Heart right ventricle (tissue), 16 donors: ENCODE measurements at regions not wholly inside any gene's neighbourhood (a gene's known extent, or its start where the extent isn't known, plus 50 kb on each side); places are given as distances from the start of the nearest gene placed in this dataset.

Experiments used
- ATAC-seq, 8 donors: fragments of 200-7000 bp; cut with Tn5 transposase; one replicate each; pipeline ENCODE4 v1.9.1; 2020; ENCODE audit warnings: mild to moderate bottlenecking in 8 of 8, moderate library complexity in 8 of 8, moderate number of reproducible peaks in 1 of 8
- DNase-seq, 2 donors: peaks; one replicate each; pipeline ENCODE4 v3.0.0-alpha.2; 2020
- H3K27ac ChIP-seq, 10 donors: fragments of 200-600 bp; sonication (generic) in 2 of 10; one replicate each; pipeline versions ENCODE4 v1.5.0 to v1.8.0; 2020 to 2022; ENCODE audit warnings: mild to moderate bottlenecking in 3 of 10
- H3K27me3 ChIP-seq, 7 donors: fragments of 200-600 bp; one replicate each; pipeline ENCODE4 v1.8.0; 2021 to 2022; ENCODE audit warnings: mild to moderate bottlenecking in 2 of 7
- H3K36me3 ChIP-seq, 9 donors: fragments of 200-600 bp; sonication (generic) in 1 of 9; one replicate each; pipeline versions ENCODE4 v1.5.0 to v1.8.0; 2020 to 2022; ENCODE audit warnings: mild to moderate bottlenecking in 2 of 9
- H3K4me1 ChIP-seq, 9 donors: fragments of 200-600 bp; sonication (generic) in 1 of 9; one replicate each; pipeline versions ENCODE4 v1.5.0 to v1.8.0; 2020 to 2022; ENCODE audit warnings: mild to moderate bottlenecking in 4 of 9
- H3K4me3 ChIP-seq, 10 donors: fragments of 200-600 bp; sonication (generic) in 2 of 10; one replicate each; pipeline versions ENCODE4 v1.5.0 to v1.8.0; 2020 to 2022; ENCODE audit warnings: mild to moderate bottlenecking in 7 of 10, moderate library complexity in 2 of 10
- H3K9me3 ChIP-seq, 11 donors: fragments of 200-600 bp in 10 of 11; sonication (generic) in 2 of 11; one replicate each; pipeline versions ENCODE4 v1.5.0 to v1.8.0; 2013 to 2022; ENCODE audit warnings: mild to moderate bottlenecking in 2 of 11, control low read depth in 1 of 11, moderate library complexity in 1 of 11
- WGBS, 2 donors: extraction: QIAGEN DNeasy Blood & Tissue Kit; methylation state at CpG; one replicate each; pipeline ENCODE4 v1.1.7; 2013; ENCODE audit warnings: inconsistent platforms in 1 of 2; 5-methylcytosine and 5-hydroxymethylcytosine counted together
- intact Hi-C, 10 donors: fragments of 100-400 bp; cut with DNase I; formaldehyde crosslinking; loops; one replicate each; pipeline versions ENCODE4 v1.11.1 to v1.14.2; 2022
- TF ChIP-seq, protein P1 (sequence below), 9 donors: fragments of 200-600 bp; sonication (generic) in 2 of 9; IDR thresholded peaks; one replicate each; pipeline versions ENCODE4 v1.5.0 to v1.8.0; 2021 to 2022; ENCODE audit warnings: antibody characterized with exemption in 9 of 9, mild to moderate bottlenecking in 5 of 9, moderate library complexity in 1 of 9
- donor health status: Arrhythmogenic right ventricular cardiomyopathy.
- donor health status: ischemic (EF 13 %, LVEDD 7.1; RV severe dilation, severe dysfunction).
- donor health status: healthy with polysubstance abuse.
- donor health status: DM: no; HTN: yes; CAD: no.
- donor health status: DM: no; HTN: no; CAD: no.
- donor health status: ischemic (EF 25% LVEDD 6.9; RV normal size, moderate dysfunction).
- donor health status: ischemic (EF 25% LVEDD 5.7; RV mildly dilated, moderate dysfunction).
- donor health status: healthy.
- donor health status: DM: yes; HTN: yes; CAD: no.
- donor health status: Ischemic cardiomyopathy.
- donor health status: ischemic (EF 35%, LVEDD 5.7; RV mildly dilated, moderate dysfunction).
- donor health status: nonischemic (EF 11% LVEDD 7.7; RV severe dilation, severe dysfunction).
- donor health status: DM: yes; HTN: yes; CAD: no.
- donor health status: PGD.
- donor health status: ischemic (EF 29% LVEDD 5.4; RV normal size, mild dysfunction).
- donor health status: nonischemic (EF 23%, LVEDD 6.1; RV moderate dilation, normal function).

DNA sequence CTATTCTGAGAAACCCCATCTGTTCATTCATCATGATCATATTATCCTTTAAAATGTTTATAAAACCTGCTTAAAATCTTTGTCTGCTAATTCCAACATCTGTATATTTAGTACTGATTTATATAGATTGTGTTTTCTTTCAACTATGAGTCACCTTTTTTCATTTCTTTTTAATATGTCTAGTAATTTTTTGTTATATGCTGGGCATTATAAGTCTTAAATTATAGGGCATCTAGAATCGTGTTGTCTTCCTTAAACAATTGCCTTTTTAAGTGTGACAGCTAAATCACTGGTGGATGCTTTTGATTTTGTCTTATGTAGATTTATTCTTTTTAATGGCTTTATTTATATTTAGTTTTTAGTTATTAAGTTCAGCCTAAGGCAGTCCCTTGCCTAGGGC is 323.4 kb upstream of the THRB start:
- Histone ChIP-seq H3K27me3 (peaks cover 0 to 4% (median 0%) of the 10 kb centered on the region in 7 donors), H3K36me3 (no peaks in the 10 kb centered on the region), H3K27ac (no peak overlapping the region), H3K4me1 (no peaks in the 10 kb centered on the region), H3K9me3 (peaks cover 0 to 16% (median 0%) of the 10 kb centered on the region in 11 donors), H3K4me3 (no peak overlapping the region)
- DNase-seq = no peak
- TF ChIP-seq, protein P1, sequence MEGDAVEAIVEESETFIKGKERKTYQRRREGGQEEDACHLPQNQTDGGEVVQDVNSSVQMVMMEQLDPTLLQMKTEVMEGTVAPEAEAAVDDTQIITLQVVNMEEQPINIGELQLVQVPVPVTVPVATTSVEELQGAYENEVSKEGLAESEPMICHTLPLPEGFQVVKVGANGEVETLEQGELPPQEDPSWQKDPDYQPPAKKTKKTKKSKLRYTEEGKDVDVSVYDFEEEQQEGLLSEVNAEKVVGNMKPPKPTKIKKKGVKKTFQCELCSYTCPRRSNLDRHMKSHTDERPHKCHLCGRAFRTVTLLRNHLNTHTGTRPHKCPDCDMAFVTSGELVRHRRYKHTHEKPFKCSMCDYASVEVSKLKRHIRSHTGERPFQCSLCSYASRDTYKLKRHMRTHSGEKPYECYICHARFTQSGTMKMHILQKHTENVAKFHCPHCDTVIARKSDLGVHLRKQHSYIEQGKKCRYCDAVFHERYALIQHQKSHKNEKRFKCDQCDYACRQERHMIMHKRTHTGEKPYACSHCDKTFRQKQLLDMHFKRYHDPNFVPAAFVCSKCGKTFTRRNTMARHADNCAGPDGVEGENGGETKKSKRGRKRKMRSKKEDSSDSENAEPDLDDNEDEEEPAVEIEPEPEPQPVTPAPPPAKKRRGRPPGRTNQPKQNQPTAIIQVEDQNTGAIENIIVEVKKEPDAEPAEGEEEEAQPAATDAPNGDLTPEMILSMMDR (IDR thresholded peaks at IDR 0.05) = no peak
- intact Hi-C loops = no loop called here
- 85% methylated on average over 1 of the region's 1 CpG for WGBS, 2 donors
- ATAC-seq = no peak

DNA sequence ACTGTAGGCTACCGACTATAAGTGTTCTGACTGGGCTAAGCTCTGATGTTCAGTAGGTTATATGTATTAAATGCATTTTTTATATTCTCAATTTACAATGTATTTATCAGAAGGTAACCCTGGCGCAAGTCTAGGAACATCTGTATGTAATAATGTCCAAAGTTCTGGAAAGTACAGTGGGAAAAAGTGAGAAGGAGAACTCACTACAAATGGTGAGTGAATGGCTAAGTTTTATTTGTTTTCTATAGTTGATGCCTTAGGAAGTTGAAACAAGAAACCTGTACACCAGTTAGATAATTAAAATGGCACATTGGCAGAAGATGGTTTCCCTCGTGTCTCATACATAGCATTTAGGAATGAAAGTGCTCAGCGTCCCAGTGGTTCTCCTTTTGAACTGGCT is 333.4 kb upstream of the THRB start:
- DNase-seq (no peak), ATAC-seq (no peak)
- Histone ChIP-seq H3K27ac (no peak overlapping the region), H3K36me3 (no peaks in the 10 kb centered on the region), H3K9me3 (no peaks in the 10 kb centered on the region), H3K4me1 (peaks cover 0 to 17% (median 8%) of the 10 kb centered on the region in 9 donors), H3K27me3 (peaks cover 0 to 71% (median 44%) of the 10 kb centered on the region in 7 donors), H3K4me3 (no peak overlapping the region)
- intact Hi-C loops = no loop called here
- TF ChIP-seq, protein P1 (IDR thresholded peaks at IDR 0.05) = no peak
- 89 to 92% methylated on average over 4 of the region's 4 CpGs for WGBS, 2 donors

DNA sequence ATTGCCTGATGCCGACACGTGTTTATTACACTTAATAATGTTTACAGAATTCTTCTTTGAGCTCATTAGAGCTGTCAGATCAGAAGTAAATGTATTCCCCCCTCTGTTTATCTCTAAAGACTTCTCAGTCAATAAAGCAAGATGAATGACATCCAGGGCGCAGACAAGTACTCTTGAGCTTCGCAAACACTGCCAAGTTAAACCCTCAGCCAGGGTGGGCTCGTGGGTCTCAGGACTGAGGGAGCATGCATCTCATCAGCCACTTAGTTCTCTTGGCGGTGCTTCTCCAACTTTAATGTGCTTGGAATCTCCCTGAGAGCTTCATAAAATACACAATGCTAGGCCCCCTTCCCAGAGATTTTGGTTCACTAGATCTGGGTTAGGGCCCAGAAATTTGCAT is 333.9 kb upstream of the THRB start:
- no peak overlapping the region for H3K27ac ChIP-seq
- no peak for ATAC-seq
- TF ChIP-seq, protein P1 (IDR thresholded peaks at IDR 0.05) = no peak
- H3K36me3 ChIP-seq = no peaks in the 10 kb centered on the region
- H3K4me1 ChIP-seq = peaks cover 0 to 17% (median 8%) of the 10 kb centered on the region in 9 donors
- WGBS, 2 donors = 69 to 70% methylated on average over 6 of the region's 6 CpGs
- no peak for DNase-seq
- H3K9me3 ChIP-seq = no peaks in the 10 kb centered on the region
- peak overlapping the region in 6 of 10 donors; percentile 37 to 57 (median 53) for H3K4me3 ChIP-seq
- H3K27me3 ChIP-seq = peaks cover 0 to 71% (median 44%) of the 10 kb centered on the region in 7 donors
- intact Hi-C loops = no loop called here

DNA sequence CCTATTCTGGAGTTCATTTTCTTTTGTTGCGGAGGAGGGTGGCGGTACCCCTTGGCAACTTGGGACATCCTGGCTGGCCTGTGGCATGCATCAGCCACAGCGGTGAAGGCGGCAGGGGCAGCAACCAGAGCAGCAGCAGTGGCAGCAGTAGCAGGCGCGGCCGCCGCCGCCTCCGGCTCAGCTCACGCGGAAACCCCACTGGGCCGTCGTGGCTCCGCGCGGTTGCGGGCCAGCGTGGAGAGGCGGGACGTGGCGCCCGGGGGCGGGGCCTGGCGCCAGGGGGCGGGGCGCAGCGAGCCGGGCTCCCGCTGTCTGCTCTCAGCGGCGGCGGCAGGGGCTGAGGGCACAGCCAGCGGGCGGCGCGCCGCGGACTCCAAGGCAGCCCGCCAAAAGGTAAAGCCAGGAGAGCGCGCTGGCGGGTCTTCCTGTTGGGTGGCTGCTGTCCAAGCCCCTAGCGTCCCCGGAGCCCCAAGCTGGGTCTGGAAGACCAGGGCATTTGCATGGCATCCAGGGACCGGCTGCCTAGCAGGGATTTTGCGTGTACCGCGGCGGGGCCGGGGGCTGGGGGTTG is 334.4 kb upstream of the THRB start:
- Histone ChIP-seq H3K36me3 (no peaks in the 10 kb centered on the region), H3K27ac (no peak overlapping the region), H3K4me3 (peak overlapping the region in 9 of 10 donors; percentile 37 to 60 (median 53)), H3K4me1 (peaks cover 0 to 17% (median 8%) of the 10 kb centered on the region in 9 donors), H3K27me3 (peaks cover 0 to 71% (median 44%) of the 10 kb centered on the region in 7 donors), H3K9me3 (no peaks in the 10 kb centered on the region)
- TF ChIP-seq, protein P1 (IDR thresholded peaks at IDR 0.05) = no peak
- DNase-seq = peak in 1 of 2 donors; percentile 55
- WGBS, 2 donors = 1 to 3% methylated on average over 47 to 51 of the region's 51 CpGs
- intact Hi-C loops = no loop called here
- peak; percentile 79 to 95 (median 90) for ATAC-seq
